ENCODE measurements at regions not wholly inside any gene's neighbourhood (a gene's known extent, or its start where the extent isn't known, plus 50 kb on each side); places are given as distances from the start of the nearest gene placed in this dataset.

- TF ChIP-seq GATA3 (IDR thresholded peaks at IDR 0.05; ENCODE audit: low read depth, low read length) (no peak), GATA2 (IDR thresholded peaks at IDR 0.05; ENCODE audit: low read depth, low read length) (no peak)
These were observed 441.1 kb upstream of the JARID2 start for GRCh38 chr6:14804785-14805210.
